Renal cortical epithelial cell (primary cell): ENCODE measurements at regions not wholly inside any gene's neighbourhood (a gene's known extent, or its start where the extent isn't known, plus 50 kb on each side); places are given as distances from the start of the nearest gene placed in this dataset.
A peak's percentile ranks its signal among the peaks of the same experiment; 100 is the strongest.
"Not testable (repeated sequence)": the region's sequence is repeated elsewhere in the genome, so short reads cannot be mapped to it uniquely, and the experiment has no call there.

Experiments used
- DNase-seq: peaks from one replicate; pipeline ENCODE4 v3.0.0-alpha.2; 2011; ENCODE audit warnings: low read depth

GRCh38 chr1:232166942-232167341 is 463.0 kb downstream of the SIPA1L2 start:
- DNase-seq: no peak

- DNase-seq: no peak
Observed at GRCh38 chr1:232164078-232164963, 465.6 kb downstream of the SIPA1L2 start.

- no peak for DNase-seq
Observed at GRCh38 chr1:232163533-232163932, 466.4 kb downstream of the SIPA1L2 start.

- no peak for DNase-seq
Observed at GRCh38 chr1:232162001-232162400, 467.9 kb downstream of the SIPA1L2 start.

- not testable (repeated sequence) for DNase-seq
Observed at GRCh38 chr1:232158558-232158957, 471.4 kb downstream of the SIPA1L2 start.

DNA sequence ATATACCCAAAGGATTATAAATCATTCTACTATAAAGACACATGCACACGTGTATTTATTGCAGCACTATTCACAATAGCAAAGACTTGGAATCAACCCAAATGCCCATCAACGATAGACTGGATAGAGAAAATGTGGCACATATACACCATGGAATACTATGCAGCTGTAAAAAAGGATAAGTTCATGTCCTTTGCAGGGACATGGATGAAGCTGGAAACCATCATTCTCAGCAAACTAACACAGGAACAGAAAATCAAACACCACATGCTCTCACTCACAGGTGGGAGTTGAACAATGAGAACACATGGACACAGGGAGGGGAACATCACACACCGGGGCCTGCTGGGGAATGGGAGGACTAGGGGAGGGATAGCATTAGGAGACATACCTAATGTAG is 473.9 kb downstream of the SIPA1L2 start:
- not testable (repeated sequence) for DNase-seq

- no peak for DNase-seq
Observed at GRCh38 chr1:232153652-232154051, 476.3 kb downstream of the SIPA1L2 start.

GRCh38 chr1:232150770-232151548 is 479.0 kb downstream of the SIPA1L2 start:
- no peak for DNase-seq

DNA sequence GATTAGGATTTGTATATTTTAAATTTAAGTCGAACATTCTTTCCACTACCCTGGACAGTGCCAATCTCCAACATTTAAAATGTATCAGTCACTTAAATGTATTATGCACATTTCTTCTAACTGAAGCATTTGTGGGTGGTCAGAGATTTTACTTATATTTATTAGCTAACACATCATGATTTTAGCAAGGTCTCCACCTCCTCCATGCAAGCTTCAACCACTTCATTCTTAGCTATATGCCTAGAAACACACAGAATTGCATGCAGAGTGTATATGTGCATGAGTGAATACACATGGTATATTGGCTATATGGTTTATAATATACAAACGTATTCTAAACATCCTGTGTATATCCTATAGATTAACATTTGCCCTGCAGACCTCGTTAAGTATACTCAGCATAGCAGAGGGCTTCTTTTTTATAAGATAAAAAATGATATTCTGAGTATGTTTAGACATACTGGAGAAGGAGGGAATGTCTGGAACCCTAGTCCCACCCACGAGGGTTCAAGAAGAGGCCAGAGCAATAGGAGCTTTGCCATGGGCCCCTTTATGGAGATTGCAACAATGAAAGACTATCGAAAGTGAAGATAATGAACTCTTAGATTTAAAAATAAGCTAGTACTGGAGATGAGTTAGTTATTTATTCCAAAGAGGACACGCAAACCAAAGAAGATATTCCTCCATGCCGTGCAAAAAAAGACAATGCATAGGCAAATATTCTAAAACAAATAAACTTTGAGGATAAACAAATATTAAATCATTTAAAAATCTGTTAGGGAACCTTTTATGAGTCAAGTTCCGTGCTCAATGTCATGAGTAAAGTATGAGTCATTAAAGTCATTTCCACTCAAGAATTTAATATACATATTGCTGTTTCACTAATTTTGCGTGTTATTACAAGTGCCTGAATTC is 480.4 kb downstream of the SIPA1L2 start:
- DNase-seq: no peak

DNA sequence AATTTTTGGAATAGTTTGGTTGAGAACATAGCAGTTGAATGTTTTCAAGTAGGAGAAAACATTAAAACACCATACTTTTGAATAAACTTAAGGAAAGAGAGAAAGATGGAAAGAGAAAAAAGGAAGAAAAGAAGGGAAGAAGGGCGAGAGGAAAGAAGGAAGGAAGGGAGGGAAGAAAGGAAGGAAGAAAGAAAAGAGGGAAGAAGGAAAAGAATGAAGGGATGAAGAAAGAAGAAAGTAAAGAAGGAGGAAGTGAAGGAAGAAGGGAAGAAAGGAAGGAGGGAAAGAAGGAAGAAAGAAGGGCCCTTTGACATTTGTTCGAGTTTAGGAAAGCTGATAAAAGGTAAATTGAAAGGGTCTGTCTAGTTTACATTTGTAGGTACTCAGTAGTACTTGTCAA is 482.7 kb downstream of the SIPA1L2 start:
- no peak for DNase-seq

GRCh38 chr1:232146514-232146913 is 483.4 kb downstream of the SIPA1L2 start:
- DNase-seq: no peak

DNA sequence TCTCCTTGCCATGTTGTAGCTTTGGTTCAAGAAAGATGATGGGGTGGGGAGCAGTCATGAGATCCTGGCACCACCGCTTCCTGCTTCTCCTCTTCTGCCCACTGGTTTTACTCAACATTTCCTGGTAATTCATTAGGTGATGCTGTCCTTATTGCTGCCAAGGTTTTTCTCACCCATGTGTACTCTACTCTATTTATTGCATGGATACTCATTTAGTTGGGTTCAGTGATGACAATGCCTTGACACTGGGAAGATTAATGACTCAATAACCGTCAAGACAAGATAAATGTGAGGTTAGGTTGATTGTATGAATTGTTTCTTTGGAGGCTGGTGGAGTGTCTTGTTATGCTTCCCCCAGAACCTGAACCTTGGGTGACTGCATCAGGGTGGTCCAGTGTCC is 484.2 kb downstream of the SIPA1L2 start:
- peak; percentile 13 for DNase-seq

- no peak for DNase-seq
Observed at GRCh38 chr1:232144696-232145230, 485.2 kb downstream of the SIPA1L2 start.

DNA sequence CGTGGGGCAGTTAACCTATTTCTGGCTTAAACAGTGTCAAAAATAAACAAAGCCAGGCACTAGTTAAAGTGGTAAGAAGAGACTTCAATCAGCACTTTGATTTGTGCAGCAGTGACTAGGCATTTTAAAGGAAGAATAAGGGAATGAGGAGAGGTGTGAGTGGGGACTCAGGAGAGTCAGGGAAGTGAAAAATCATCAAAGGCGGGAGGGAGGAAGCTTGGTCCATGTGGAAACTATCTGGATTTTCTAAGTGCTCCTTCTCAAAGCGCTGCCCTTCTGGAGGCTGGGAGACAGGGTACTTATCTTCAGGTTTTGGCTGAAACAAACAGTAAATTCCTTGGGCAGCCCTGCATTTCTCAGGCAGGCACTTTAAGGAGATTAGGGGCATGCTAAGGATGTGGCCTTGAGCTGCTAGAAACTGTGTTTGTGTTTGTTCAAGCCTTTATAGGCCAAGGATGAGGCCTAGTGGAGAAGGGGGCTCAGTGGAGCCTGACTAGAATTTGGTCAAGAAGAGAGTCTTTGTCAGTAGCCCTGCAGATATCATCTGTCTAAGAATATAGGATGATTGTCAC is 486.5 kb downstream of the SIPA1L2 start:
- DNase-seq: no peak

- DNase-seq: peak; percentile 52
Observed at GRCh38 chr1:232142403-232143314, 487.3 kb downstream of the SIPA1L2 start.

DNA sequence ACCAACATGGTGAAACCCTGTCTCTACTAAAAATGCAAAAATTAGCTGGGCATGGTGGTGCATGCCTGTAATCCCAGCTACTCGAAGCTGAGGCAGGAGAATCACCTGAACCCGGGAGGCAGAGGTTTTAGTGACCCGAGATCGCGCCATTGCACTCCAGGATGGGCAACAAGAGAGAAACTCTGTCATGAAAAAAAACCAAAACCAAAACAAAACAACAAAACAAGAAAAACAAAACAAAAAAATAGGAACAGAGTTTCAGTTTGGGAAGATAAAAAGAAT is 488.8 kb downstream of the SIPA1L2 start:
- DNase-seq: not testable (repeated sequence)

- DNase-seq: no peak
Observed at GRCh38 chr1:232140419-232141166, 489.3 kb downstream of the SIPA1L2 start.

DNA sequence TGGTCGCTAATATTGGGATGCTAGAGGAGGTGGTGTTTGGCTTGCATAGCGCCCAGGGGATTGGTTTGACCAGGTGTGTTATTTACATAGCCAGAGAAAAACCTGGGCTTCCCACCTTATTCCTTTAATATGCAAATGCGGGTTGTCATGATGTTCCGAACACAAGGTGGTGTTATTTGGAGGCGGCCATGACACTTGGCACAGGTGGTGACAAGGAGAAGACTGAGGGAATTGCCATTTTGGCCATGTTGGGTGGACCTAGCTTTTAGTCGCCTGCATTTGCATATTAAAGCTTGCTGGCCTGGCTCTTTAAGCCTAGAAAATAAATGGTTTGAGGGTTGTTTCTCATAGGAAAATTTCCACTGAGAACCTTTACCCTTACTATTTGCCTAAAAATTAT is 490.5 kb downstream of the SIPA1L2 start:
- DNase-seq: no peak

- no peak for DNase-seq
Observed at GRCh38 chr1:232138044-232138443, 491.9 kb downstream of the SIPA1L2 start.

- no peak for DNase-seq
Observed at GRCh38 chr1:232137066-232137465, 492.9 kb downstream of the SIPA1L2 start.
